GM18867 (cell line): ENCODE measurements at regions not wholly inside any gene's neighbourhood (a gene's known extent, or its start where the extent isn't known, plus 50 kb on each side); places are given as distances from the start of the nearest gene placed in this dataset.
"Not testable (repeated sequence)": the region's sequence is repeated elsewhere in the genome, so short reads cannot be mapped to it uniquely, and the experiment has no call there.

Experiments
- ATAC-seq: cut with Tn5 transposase; IDR thresholded peaks from one replicate; pipeline ENCODE4 v1.9.1; 2021; ENCODE audit warnings: mild to moderate bottlenecking, moderate library complexity; ENCODE audit not compliant: unreplicated experiment

DNA sequence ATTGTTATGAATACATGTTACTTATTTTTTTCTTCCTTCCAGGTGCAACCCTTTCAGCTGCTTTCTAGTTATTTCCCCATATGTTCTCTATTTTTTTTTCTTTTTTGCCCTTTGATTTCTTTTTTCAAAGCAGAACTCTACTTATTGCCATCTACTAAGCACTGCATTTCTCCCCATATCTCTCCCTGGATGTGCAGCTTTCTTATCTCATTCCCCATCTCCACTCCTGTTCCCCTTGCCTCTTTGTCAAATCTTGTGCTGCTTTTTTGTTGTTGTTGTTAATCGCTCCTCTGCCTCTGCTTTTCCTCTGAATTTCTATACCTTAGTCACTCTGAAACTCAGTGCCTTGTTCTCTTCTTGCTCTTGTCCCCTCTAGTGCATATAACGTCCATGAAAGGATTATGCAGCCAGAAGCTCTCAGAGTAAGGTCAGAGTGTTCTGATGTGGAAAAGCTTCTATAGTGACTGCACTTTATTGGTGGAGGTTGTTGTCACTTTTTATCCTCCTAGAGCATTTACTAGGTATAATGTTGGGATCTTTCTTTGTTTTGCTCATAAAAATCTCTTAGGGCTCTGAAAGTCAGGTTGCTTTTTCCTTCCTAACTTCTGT lies 51.1 kb upstream of the JADE1 start:
- no peak for ATAC-seq

DNA sequence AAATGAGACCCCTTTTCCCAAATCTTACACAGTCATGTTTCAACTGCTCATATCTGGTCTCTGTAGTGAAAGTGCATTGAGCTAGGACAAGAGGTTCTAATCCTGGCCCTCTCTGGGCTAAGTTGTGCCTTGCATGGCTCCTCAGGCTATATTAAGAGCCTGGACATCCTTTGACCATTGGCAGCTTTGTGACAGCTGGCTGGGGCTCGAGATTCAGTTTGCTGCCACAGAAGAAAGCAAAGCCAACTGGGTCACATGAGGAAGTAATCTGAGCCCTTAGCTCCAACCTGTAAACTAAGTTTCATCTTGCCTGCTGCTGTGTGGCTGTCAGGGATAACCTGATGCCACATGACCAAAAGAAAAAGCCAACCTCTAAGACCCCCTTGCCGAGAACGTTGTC lies 51.8 kb upstream of the JADE1 start:
- ATAC-seq: no peak

DNA sequence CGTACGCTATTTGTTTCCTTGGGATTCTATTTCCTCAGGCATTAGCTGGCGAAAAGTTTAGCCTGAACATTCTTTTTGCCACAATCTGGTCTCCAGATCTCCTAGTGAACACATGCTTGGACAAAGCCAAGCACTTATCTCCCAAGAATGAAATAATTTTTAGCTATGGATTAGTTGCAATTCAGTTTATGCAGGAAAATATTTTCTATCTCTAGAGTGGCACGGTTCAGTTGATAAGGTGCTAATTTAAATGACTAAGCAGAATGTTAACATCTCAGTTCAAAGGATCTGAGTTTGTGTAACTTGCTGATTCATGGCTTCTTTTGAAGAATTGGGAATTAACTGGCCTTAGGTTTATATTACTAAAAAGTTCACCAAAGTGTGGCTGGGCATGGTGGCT lies 58.1 kb upstream of the JADE1 start:
- no peak for ATAC-seq

DNA sequence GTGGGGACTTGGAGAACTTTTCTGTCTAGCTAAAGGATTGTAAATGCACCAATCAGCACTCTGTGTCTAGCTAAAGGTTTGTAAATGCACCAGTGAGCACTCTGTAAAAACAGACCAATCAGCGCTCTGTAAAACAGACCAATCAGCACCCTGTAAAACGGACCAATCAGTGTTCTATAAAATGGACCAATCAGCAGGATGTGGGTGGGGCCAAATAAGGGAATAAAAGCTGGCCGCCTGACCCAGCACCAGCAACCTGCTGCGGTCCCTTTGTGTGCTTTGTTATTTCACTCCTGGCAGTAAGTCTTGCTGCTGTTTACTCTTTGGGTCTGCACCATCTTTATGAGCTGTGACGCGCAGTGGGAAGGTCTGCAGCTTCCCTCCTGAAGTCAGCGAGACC lies 67.8 kb upstream of the JADE1 start:
- not testable (repeated sequence) for ATAC-seq

DNA sequence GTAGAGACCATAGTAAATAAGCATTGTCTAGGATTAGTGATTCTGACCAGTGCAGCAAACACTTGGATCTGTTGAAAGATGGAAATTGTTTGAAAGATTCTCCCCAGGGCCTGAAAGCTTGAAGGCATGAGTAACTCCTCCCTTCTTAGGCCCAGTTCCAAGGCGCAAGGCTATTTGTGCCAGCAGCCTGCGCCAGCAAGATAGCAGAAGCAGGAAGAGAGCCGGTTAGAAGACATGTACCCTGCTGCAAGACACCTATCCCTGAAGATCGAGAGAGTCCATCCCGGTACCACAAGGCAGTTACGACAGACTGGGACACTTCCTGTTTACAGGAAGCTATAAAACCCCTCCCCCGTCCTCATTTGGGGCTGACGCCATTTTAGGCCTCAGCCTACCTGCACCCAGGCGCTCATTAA lies 72.4 kb upstream of the JADE1 start:
- no peak for ATAC-seq

DNA sequence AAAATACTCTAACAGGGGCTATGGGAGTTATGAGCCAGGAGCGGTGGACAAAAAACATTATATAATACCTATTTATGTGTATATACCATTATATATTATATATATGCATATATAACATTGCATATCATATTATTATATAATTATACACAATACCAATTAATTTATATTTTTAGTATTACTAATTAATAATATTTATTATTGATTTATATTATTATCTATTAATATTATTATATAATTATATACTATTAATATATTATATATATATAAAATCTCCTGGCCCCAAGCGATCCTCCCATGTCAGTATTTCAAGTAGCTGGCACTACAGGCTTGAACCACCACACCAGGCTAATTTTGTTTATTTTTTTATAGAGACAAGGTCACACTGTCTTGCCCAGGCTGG lies 73.8 kb upstream of the JADE1 start:
- ATAC-seq: no peak

DNA sequence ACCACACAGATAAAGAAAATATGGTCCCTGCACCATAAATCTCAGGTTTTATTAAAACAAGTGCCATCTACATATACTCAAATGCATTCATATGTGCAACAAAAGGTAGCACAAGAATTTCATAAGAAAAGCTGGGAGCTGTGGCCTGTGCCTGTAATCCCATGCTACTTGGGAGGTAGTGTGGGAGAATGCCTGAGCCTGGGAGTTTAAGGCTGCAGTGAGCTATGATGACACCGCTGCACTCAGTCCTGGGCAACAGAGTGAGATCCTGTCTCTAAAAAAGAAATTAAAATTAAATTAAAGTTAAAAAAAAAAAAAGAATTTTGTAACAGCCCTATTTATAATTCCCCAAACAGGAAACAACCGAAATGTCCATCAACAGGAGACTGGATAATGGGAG lies 81.3 kb upstream of the JADE1 start:
- ATAC-seq: no peak

DNA sequence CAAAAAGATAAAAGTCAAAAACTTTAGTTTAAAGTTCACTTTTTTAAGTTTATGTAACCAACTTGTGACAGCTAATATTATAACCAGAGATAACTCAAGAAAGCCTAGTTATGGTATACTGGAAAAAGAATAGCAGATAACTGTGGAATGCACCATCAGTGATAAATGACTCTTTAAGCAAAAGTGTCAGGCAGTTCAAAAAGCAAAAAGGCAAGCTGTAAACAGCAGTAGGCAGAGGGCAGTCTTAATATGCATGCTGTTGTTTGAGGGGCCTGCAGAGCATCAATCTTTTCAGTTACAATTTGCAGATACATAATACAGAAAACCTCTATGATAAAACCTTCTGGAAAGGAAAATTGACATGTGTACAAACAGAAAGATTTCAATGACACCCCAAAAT lies 81.8 kb upstream of the JADE1 start:
- ATAC-seq: no peak

DNA sequence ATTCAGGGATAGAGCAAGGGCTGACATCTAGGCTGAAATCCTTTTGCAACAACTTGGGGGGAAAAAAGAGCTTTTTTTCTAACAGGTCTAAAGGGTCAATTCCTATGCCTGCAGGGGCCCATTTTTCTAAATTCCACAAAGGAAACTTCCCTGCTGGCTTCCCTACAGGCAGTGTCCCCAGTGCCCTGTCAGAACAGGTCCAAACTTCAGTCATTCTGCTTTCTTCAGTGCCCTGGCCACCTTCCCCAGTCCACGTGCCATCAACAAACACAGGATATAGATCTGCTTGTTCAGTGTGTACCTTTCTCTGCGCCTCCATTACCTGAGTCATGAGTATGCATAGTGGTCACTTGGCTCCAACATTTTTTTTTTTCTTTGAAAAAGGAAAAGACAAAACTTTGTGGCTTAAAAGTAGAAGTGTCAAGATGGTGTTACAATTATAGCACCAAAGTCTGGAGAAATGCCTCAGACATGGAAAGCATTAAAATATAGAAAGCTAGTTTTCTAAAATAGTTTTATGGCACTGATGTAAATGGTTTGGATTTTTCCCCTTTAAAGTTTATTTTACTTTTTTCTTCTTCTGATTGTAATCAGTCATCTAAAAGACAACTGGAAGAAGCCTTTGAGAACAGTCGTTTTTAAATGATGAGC lies 84.0 kb upstream of the JADE1 start:
- no peak for ATAC-seq

DNA sequence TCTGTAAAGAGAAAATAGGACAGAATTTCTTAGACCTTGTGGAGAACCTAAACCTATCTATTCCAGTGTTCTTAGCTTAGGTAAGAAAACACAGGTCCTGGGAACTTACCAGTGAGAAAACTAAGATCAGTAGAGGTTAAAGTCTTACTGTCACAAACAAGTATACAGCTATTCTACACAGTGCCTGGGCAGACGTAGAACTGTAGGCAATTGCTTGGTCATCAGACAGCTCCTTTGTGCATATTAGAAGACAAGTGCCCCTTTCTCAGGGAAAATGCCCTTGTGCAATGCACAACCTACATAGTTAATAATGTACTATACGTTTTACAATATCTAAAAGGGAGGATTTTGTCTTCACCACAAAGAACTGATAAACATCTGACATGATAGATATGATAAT lies 86.6 kb upstream of the JADE1 start:
- ATAC-seq: no peak

DNA sequence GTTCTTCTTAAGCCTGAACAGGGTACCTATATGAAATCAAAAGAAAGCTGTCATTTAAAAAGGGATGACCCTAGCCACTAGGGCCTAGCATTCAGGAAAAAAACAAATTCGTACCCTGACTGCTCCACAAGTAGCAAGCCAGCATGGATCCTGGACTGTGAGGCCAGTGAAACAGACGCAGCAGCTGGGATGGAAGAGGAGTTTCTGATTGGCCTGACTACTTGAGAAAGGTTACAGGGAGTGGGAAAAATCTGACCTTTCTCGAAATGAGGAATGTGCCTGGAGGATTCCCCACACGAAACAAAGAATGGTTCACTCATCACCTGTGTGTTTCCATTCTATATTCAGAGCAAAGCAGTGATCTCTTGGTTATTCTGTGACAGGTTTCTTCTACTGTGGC lies 87.6 kb upstream of the JADE1 start:
- ATAC-seq: no peak

DNA sequence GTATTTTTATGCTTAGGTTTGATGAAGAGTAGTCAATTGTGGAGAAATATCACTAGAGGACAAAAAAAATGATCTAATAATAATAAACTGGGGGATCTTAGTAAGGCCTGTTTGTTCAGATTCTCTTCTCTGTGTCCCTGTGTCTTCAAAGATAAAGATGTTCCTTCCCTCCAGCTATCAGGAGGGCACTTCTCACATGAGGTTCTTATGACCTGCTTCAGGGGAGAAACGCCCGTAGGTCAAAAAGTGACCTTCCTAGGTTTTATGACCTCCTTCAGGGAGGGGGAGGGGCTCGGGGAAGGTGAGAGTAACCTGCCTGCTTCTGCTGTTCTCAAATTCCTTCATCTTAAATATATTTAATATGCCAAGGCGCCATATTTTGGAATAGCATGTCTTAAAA lies 89.2 kb upstream of the JADE1 start:
- ATAC-seq: no peak

DNA sequence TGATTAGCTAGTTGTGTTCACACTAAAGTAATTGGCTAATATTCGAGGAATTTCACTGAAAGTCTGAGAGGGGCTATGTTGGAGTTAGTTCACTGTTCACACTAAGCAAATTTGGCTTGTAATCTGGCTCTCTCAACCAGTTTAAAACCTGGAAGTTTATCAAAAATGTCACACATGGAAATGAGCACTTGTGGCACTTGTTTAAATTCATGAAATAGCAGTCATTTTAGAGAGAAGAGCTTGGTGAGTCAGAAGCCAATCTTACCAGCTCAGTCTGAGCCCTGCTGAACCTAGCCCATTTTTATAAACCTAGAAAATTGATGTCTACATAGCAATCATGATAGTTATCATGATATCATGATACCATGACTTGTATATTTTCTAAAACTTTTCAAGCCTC lies 90.7 kb upstream of the JADE1 start:
- no peak for ATAC-seq

DNA sequence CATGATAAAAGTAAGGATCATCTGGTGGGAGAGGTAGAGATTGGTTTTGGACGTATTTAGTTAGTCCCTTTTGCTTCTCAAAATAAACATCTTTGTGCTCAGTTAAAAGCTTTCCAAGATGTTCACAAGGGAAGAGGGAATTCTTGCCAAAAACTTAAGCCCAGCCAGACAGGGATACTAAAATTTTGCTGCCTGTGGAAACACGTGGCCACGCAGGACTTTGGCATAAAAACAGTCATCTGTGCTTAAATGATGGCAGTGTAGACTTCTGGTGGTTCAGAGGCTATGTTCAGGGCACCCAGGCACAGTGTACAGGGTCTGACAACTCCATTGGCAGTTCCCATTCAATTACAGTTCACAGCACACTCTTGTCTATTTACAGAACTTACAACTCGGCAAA lies 93.2 kb upstream of the JADE1 start:
- ATAC-seq: no peak

DNA sequence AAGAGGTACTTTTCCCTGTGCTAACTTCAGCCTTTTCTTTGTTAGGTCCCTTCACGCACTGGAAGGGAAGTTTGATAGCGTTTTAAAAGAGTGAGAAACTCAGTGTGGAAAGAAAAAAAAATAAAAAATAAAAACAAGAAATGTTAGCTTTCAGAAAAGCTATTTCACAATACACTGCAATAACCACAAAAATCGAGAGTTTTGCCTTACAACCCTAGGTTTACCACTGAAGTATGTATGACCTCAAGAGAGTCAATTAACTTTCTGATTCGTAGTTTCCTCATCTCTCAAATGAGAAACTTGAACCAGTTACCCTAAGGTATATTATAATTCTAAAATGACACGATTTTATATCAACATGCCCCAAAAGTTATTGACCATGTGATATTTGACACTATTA lies 93.9 kb upstream of the JADE1 start:
- ATAC-seq: no peak

DNA sequence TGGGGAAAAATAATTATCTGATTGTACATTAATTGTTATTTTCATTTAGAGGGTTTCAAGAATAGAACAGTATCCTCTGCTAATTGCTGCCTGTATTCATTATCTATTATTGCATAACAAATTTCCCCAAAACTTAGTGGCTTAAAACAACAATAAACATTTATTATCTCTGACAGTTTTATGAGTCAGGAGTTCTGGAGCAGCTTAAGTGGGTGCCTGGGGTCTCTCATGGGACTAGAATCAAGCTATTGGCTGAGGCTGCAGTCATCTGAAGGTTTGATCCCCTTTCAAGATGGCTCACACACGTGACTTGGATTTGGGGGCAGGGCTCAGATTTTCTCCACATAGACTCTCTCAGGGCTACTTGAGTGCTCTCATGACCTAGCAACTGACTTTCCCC lies 98.1 kb upstream of the JADE1 start:
- no peak for ATAC-seq

DNA sequence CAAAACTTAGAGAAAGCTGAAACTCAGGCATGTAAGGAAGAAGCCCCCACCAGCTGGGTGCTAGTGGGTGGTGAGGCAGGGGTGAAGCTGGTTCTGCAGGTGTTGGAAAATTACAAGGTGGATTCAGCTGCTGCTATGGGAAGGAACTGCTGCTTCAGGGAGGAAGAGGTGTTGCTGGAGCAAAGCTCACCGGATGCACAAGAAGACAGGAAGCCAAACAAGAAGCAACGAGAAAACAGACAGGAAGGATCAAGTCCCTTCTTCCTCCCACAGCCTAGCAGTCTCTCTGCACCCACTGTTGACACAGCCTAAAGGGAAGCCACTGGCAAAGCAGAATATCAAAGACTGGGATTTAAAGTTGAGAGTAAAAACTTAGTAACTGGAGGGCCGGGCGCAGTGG lies 100.2 kb upstream of the JADE1 start:
- ATAC-seq: no peak

DNA sequence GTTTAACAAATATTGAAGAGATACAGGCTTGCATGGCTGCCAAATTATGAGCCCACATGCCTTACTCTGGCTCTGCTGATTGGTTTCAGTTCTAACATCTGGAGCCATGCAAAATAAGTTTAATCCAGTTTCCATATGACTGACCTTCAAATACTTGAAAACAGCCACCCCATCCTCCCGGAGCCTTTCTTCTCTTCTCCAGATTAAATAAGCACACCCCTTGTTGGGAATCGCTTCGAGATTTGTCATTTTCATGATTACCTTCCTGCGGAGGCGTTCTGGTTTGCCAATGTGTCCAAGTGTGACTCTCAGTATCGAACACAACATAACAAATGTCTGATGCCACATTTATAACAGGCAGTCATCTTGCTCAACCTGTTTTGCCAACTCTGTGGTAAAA lies 101.6 kb upstream of the JADE1 start:
- peak; percentile 65 for ATAC-seq

DNA sequence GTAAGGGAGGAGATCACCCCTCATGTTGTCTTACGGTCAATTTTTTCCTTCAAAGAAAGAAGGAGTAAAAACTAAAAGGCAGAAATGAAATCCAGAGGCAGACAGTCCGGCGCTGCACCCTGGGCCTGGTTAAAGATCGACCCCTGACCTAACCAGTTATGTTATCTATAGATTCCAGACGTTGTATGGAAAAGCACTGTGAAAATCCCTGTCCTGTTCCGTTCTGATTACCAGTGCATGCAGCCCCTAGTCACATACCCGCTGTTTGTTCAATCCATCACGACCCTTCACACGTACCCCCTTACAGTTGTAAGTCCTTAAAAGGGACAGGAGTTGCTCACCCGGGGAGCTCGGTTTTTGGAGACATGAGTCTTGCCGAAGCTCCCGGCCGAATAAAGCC lies 105.6 kb upstream of the JADE1 start:
- no peak for ATAC-seq

DNA sequence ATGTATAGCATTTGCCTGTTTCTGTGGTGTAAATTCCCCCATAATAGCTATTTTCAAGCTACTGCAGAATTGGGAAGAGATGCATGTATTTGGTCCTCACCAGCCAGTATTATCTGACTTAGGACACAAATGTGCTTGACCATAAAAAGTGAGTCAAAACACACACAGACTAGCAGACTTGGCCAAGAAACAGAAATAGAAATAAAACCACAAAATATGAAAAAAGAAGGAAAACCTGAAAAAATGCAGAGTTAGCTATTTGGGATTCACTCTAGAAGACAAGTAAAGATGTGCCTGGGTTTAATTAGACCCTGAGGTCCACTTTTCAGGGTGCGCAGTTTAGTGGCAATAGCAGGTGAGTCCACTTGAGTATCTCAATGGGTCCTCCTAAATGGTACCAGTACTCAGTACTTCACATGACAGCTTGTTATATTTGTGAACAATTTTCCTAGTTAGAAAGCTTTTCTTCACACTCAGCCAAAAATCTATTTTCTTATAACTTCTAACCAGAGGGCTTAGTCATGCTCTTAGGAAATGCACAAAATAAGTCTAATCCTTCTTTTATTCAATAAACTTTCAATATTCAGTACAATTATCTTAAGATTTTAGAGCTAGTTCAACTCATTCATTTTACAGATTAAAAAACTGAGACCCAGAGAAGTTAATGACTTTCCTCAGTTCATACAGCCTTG lies 108.7 kb upstream of the JADE1 start:
- no peak for ATAC-seq

DNA sequence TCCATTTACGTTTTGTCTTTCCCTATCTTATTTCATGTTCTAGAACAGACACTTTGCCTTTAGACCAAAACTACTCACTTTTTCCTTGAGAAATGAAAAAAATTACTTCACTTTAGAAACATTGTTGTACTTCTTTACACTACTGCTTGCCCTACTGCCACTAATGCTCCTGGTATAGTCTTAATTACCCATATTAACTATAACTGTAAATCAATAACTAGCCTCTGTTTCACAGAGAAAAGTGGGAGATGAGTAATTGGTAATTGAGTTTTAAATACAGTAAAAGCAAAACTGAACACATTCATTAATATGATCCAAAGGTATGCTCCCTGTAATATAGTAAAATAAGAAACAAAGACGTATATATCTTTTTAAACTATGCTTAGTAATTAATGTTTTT lies 111.1 kb upstream of the JADE1 start:
- no peak for ATAC-seq

DNA sequence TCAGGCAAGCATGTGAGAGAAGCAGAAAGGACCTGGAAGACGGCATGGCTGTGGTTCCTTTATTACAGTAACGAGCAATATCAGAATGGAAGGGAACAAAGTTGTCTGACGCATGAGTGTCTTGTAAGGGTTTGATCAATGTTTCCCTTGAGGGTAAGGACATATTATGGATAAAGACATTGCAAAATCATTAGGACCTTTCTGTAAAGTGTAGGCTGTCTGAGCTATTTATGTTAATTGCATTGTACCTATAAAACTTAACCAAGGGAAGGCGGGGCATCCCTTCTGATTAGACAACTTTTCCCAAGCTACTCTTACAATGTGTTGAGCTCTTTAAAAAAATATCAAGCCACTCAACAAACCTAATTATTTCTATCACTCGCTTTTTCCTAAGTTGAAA lies 112.2 kb upstream of the JADE1 start:
- ATAC-seq: no peak

DNA sequence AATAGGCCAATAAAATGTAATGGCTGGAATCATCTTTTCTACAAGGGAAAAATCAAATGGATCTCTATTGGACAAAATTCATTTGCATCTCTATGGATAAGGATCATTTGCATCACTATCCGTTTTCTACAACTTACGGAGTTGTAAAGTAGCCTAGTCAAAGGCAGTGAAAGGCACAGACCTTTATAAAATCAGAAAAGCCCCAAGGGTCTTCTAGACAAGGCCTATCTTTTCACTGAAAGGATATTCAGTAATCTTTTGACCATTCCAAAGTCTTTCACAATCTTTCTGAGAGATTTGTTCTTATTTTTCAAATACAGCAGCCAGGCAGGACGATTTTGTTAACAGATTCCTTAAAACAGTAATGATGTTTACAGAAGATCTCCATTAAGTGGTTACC lies 119.5 kb upstream of the JADE1 start:
- ATAC-seq: no peak
